SK-N-SH (cell line): ENCODE measurements at regions not wholly inside any gene's neighbourhood (a gene's known extent, or its start where the extent isn't known, plus 50 kb on each side); places are given as distances from the start of the nearest gene placed in this dataset.

Experiments
- CTCF ChIA-PET: fragments of 300-600, 350-600 bp; formaldehyde crosslinking; extraction: SDS; loops from one replicate; lab custom pipeline; 2021; lab: Yijun Ruan, JAX
- POLR2A ChIA-PET: fragments of 350-600 bp; sonication (Branson Sonifier 250); formaldehyde crosslinking; extraction: SDS; loops from one replicate; lab custom pipeline; 2020; ENCODE audit warnings: antibody characterized with exemption, inconsistent platforms; lab: Yijun Ruan, JAX
- DNase-seq: peaks from one replicate; pipeline ENCODE4 v3.0.0; 2012
- H2AFZ ChIP-seq: fragments of 200-600 bp; sonication (generic); 2 replicates; pipeline ENCODE4 v1.8.1; 2016; ENCODE audit warnings: antibody characterized with exemption, mild to moderate bottlenecking, low read depth
- H3F3A ChIP-seq: fragments of 200-600 bp; sonication (generic); replicated peaks from 2 replicates; pipeline ENCODE3; 2016; ENCODE audit warnings: antibody characterized with exemption, mild to moderate bottlenecking; ENCODE audit not compliant: insufficient read depth
- H3K27ac ChIP-seq, 2 experiments: fragments of 200-500 bp in 1 of 2; fragments of 200-600 bp in 1 of 2; sonication (Bioruptor generic) in 1 of 2; sonication (generic), shearing (Covaris generic) in 1 of 2; 2 replicates each; pipeline versions ENCODE4 v1.5.1 to v1.6.1; 2014 to 2016; ENCODE audit warnings: low read depth in 2 of 2, inconsistent platforms in 1 of 2, low read length in 1 of 2, mild to moderate bottlenecking in 1 of 2, mixed read lengths in 1 of 2
- H3K27me3 ChIP-seq: fragments of 200-600 bp; sonication (generic), shearing (Covaris generic); 2 replicates; pipeline ENCODE4 v1.6.1; 2016; ENCODE audit warnings: mixed run types; ENCODE audit not compliant: insufficient read depth
- H3K36me3 ChIP-seq, 2 experiments: fragments of 200-500 bp in 1 of 2; fragments of 200-600 bp in 1 of 2; sonication (Bioruptor generic) in 1 of 2; sonication (generic) in 1 of 2; replicated peaks in 1 of 2; 2 replicates each; pipeline versions ENCODE3 to v1.5.1; 2014 to 2016; ENCODE audit warnings: low read length in 1 of 2, mild to moderate bottlenecking in 1 of 2; ENCODE audit not compliant: insufficient read depth in 2 of 2, control insufficient read depth in 1 of 2
- H3K4me1 ChIP-seq, 2 experiments: fragments of 200-500 bp in 1 of 2; fragments of 200-600 bp in 1 of 2; sonication (Bioruptor generic) in 1 of 2; sonication (generic), shearing (Covaris generic) in 1 of 2; 2 replicates each; pipeline versions ENCODE4 v1.5.1 to v1.6.1; 2014 to 2016; ENCODE audit warnings: low read depth in 1 of 2, low read length in 1 of 2, mixed run types in 1 of 2; ENCODE audit not compliant: insufficient read depth in 2 of 2, control insufficient read depth in 1 of 2
- H3K4me2 ChIP-seq: fragments of 200-600 bp; sonication (generic), shearing (Covaris generic); 2 replicates; pipeline ENCODE4 v1.6.1; 2017; ENCODE audit warnings: mixed run types
- H3K4me3 ChIP-seq, 2 experiments: fragments of 200-500 bp in 1 of 2; fragments of 200-600 bp in 1 of 2; sonication (Bioruptor generic) in 1 of 2; sonication (generic), shearing (Covaris generic) in 1 of 2; 2 replicates each; pipeline versions ENCODE4 v1.5.1 to v1.8.1; 2014 to 2016; ENCODE audit warnings: low read depth in 2 of 2, inconsistent platforms in 1 of 2, low read length in 1 of 2, mild to moderate bottlenecking in 1 of 2, mixed read lengths in 1 of 2, moderate library complexity in 1 of 2
- H3K79me2 ChIP-seq: fragments of 200-600 bp; sonication (generic); 2 replicates; pipeline ENCODE4 v1.8.1; 2017; ENCODE audit warnings: mild to moderate bottlenecking; ENCODE audit not compliant: insufficient read depth
- H3K9ac ChIP-seq: fragments of 200-600 bp; sonication (generic); 2 replicates; pipeline ENCODE4 v1.6.1; 2017; ENCODE audit warnings: mixed run types
- H3K9me2 ChIP-seq: fragments of 200-600 bp; sonication (generic); 2 replicates; pipeline ENCODE4 v1.6.1; 2017; ENCODE audit warnings: mixed run types
- H3K9me3 ChIP-seq: fragments of 200-600 bp; sonication (generic); 2 replicates; pipeline ENCODE4 v1.6.1; 2017; ENCODE audit warnings: mixed run types, mild to moderate bottlenecking, moderate library complexity
- H4K20me1 ChIP-seq: fragments of 200-600 bp; sonication (generic); 2 replicates; pipeline ENCODE4 v1.6.1; 2017; ENCODE audit warnings: mild to moderate bottlenecking, mixed run types; ENCODE audit not compliant: insufficient read depth
- ELF1 ChIP-seq: IDR thresholded peaks from 2 replicates; pipeline ENCODE4 v1.4.0; 2012
- EP300 ChIP-seq, 2 experiments: IDR thresholded peaks; 2 replicates each; pipeline versions ENCODE4 v1.4.0 to v1.6.1; 2012; ENCODE audit warnings: borderline replicate concordance in 1 of 2, low read depth in 1 of 2, low read length in 1 of 2
- FOXJ3 ChIP-seq: sonication (generic); formaldehyde crosslinking; IDR thresholded peaks from 2 replicates; pipeline ENCODE4 v1.5.1; 2020; ENCODE audit warnings: mild to moderate bottlenecking, missing genetic modification reagents
- FOXM1 ChIP-seq: IDR thresholded peaks from 2 replicates; pipeline ENCODE4 v1.4.0; 2012; ENCODE audit warnings: low read depth, mild to moderate bottlenecking
- JUND ChIP-seq: IDR thresholded peaks from 2 replicates; pipeline ENCODE4 v1.4.0; 2012
- MXI1 ChIP-seq: IDR thresholded peaks from 2 replicates; pipeline ENCODE4 v1.6.1; 2012; ENCODE audit warnings: mild to moderate bottlenecking, low read depth, low read length, improper control_type of control experiment
- NFIC ChIP-seq: IDR thresholded peaks from 2 replicates; pipeline ENCODE4 v1.4.0; 2012; ENCODE audit warnings: borderline replicate concordance
- NRF1 ChIP-seq: IDR thresholded peaks from 2 replicates; pipeline ENCODE4 v1.6.1; 2012; ENCODE audit warnings: low read depth, mild to moderate bottlenecking, low read length
- POLR2AphosphoS5 ChIP-seq: IDR thresholded peaks from 2 replicates; pipeline ENCODE4 v1.6.1; 2012; ENCODE audit warnings: low read depth, low read length
- RAD21 ChIP-seq: IDR thresholded peaks from 2 replicates; pipeline ENCODE4 v1.6.1; 2012; ENCODE audit warnings: mild to moderate bottlenecking, low read length
- RXRA ChIP-seq: IDR thresholded peaks from 2 replicates; pipeline ENCODE4 v1.4.0; 2012; ENCODE audit warnings: low read depth, mild to moderate bottlenecking, borderline replicate concordance
- SIN3A ChIP-seq: IDR thresholded peaks from 2 replicates; pipeline ENCODE4 v1.6.1; 2012; ENCODE audit warnings: low read depth, mild to moderate bottlenecking, low read length, moderate library complexity, borderline replicate concordance
- SMC3 ChIP-seq: IDR thresholded peaks from 2 replicates; pipeline ENCODE4 v1.6.1; 2012; ENCODE audit warnings: low read depth, low read length, improper control_type of control experiment
- TCF12 ChIP-seq: IDR thresholded peaks from 2 replicates; pipeline ENCODE4 v1.4.0; 2012
- YY1 ChIP-seq: IDR thresholded peaks from 2 replicates; pipeline ENCODE4 v1.4.0; 2012; ENCODE audit warnings: low read depth, mild to moderate bottlenecking
- ZBTB33 ChIP-seq: IDR thresholded peaks from 2 replicates; pipeline ENCODE4 v1.4.0; 2012; ENCODE audit warnings: low read depth, borderline replicate concordance
- WGBS: methylation state at CpG from one replicate; pipeline ENCODE4 v1.1.6; 2017; ENCODE audit warnings: low lambda C conversion rate; 5-methylcytosine and 5-hydroxymethylcytosine counted together
- TF ChIP-seq, protein P1 (sequence below): fragments of 150-350 bp; IDR thresholded peaks from 2 replicates; pipeline ENCODE4 v1.6.1; 2017; ENCODE audit warnings: antibody characterized with exemption, low read length, low read depth, borderline replicate concordance
- TF ChIP-seq, protein P2 (sequence below): fragments of 200-600 bp; sonication (generic); IDR thresholded peaks from 2 replicates; pipeline ENCODE4 v1.6.1; 2017; ENCODE audit warnings: antibody characterized with exemption, mild to moderate bottlenecking, moderate library complexity

DNA sequence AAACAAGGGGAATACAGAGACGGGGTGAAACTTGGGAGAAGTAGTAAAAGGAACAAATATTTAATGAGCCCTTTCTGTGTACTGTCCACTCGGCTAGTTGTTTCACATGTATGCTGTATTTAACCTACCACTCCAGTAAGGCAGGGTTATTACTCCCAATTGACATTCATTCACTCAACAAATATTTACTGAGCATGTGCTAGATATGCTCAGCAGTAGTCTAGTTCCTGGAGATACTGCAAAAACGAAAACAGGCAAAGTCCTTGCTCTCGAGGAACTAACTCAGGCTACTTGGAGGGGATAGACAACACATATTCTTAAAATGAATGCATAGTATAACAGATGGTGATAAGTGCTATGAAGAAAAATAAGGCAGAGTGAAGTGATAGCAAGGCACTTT, 207.3 kb downstream of the SS18 start:
- ChIA-PET CTCF (no interaction called here), POLR2A (no interaction called here)

DNA sequence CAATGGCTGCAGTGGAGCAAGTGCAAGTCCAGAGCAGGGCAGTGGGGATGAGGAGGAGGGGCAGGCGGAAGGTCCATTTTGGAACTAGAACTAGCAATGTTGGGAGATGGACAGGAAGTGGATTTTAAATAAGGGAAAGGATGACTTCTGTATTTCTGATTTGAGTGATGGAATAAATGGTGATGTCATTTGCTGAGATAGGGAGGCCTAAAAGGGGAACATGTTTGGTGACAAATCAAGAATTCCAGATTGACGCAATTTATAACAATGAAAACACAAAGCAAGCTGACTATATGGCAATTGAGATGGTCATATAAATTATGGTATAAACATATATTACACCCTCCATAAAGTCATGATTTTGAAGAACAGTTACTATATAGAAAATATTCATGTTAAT, 209.3 kb downstream of the SS18 start:
- Histone ChIP-seq H3K4me1 (peaks cover 0 to 11% of the 10 kb centered on the region in 2 experiments; a peak in 1 of 4 replicates), H3K79me2 (no peaks in the 10 kb centered on the region), H3K27ac (no peak overlapping the region), H3K4me2 (no peak overlapping the region), H3K27me3 (no peaks in the 10 kb centered on the region), H3K9me2 (no peaks in the 10 kb centered on the region), H3K9ac (no peak overlapping the region), H3K9me3 (no peaks in the 10 kb centered on the region; the same call in 1 of the 2 replicates), H3K4me3 (no peak overlapping the region), H2AFZ (no peak overlapping the region), H4K20me1 (no peaks in the 10 kb centered on the region), H3F3A (no peaks in the 10 kb centered on the region), H3K36me3 (no peaks in the 10 kb centered on the region)
- ChIA-PET POLR2A (no interaction called here), CTCF (interaction anchor here (1.2 kb wide), 1 partner anchor 15 kb away, joined by 4 read pairs; no protein-coding TSS in a partner anchor)
- 85% methylated on average over 2 of the region's 2 CpGs for whole genome bisulfite sequencing
- DNase-seq, result no peak
- no peak for TF ChIP-seq TCF12
- TF ChIP-seq RAD21, result no peak
- TF ChIP-seq FOXJ3, result no peak
- TF ChIP-seq, protein P1, sequence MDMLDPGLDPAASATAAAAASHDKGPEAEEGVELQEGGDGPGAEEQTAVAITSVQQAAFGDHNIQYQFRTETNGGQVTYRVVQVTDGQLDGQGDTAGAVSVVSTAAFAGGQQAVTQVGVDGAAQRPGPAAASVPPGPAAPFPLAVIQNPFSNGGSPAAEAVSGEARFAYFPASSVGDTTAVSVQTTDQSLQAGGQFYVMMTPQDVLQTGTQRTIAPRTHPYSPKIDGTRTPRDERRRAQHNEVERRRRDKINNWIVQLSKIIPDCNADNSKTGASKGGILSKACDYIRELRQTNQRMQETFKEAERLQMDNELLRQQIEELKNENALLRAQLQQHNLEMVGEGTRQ, result no peak
- TF ChIP-seq ZBTB33, result no peak
- no peak for TF ChIP-seq RXRA
- no peak for TF ChIP-seq NFIC
- no peak for TF ChIP-seq JUND
- TF ChIP-seq NRF1, result no peak
- TF ChIP-seq MXI1, result no peak
- TF ChIP-seq ELF1, result no peak
- TF ChIP-seq, protein P2, sequence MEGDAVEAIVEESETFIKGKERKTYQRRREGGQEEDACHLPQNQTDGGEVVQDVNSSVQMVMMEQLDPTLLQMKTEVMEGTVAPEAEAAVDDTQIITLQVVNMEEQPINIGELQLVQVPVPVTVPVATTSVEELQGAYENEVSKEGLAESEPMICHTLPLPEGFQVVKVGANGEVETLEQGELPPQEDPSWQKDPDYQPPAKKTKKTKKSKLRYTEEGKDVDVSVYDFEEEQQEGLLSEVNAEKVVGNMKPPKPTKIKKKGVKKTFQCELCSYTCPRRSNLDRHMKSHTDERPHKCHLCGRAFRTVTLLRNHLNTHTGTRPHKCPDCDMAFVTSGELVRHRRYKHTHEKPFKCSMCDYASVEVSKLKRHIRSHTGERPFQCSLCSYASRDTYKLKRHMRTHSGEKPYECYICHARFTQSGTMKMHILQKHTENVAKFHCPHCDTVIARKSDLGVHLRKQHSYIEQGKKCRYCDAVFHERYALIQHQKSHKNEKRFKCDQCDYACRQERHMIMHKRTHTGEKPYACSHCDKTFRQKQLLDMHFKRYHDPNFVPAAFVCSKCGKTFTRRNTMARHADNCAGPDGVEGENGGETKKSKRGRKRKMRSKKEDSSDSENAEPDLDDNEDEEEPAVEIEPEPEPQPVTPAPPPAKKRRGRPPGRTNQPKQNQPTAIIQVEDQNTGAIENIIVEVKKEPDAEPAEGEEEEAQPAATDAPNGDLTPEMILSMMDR, result no peak

More for the DNA sequence above, 207.3 kb downstream of the SS18 start:
- Histone ChIP-seq H3K9me3 (no peaks in the 10 kb centered on the region; the same call in 1 of the 2 replicates), H3F3A (no peaks in the 10 kb centered on the region), H2AFZ (no peak overlapping the region), H3K36me3 (no peaks in the 10 kb centered on the region), H3K79me2 (no peaks in the 10 kb centered on the region), H3K4me2 (no peak overlapping the region), H3K9me2 (no peaks in the 10 kb centered on the region), H3K4me3 (no peak overlapping the region), H3K27ac (no peak overlapping the region), H3K27me3 (no peaks in the 10 kb centered on the region), H3K9ac (no peak overlapping the region), H3K4me1 (no peaks in the 10 kb centered on the region), H4K20me1 (no peaks in the 10 kb centered on the region)
- 35% methylated on average over 4 of the region's 4 CpGs for whole genome bisulfite sequencing
- no peak for DNase-seq
- TF ChIP-seq YY1 (no peak), EP300 (IDR thresholded peaks at IDR 0.05; ENCODE audit: borderline replicate concordance in 1 of 2, low read depth in 1 of 2, low read length in 1 of 2) (no peak), ZBTB33 (no peak), RAD21 (no peak), FOXM1 (no peak), JUND (no peak), SIN3A (no peak), POLR2AphosphoS5 (no peak), SMC3 (no peak)
- TF ChIP-seq, protein P1, result no peak
